RWPE2 (cell line): ENCODE measurements at regions not wholly inside any gene's neighbourhood (a gene's known extent, or its start where the extent isn't known, plus 50 kb on each side); places are given as distances from the start of the nearest gene placed in this dataset.
"Not testable (repeated sequence)": the region's sequence is repeated elsewhere in the genome, so short reads cannot be mapped to it uniquely, and the experiment has no call there.

Experiments used
- ATAC-seq: fragments of 200-7000 bp; cut with Tn5 transposase; 3 replicates; pipeline ENCODE4 v1.9.1; 2021; ENCODE audit warnings: low read depth
- DNase-seq: peaks from one replicate; pipeline ENCODE4 v3.0.0-alpha.2; 2020; ENCODE audit warnings: low spot score
- H3K27ac ChIP-seq: fragments of 450-650 bp; 2 replicates; pipeline ENCODE4 v1.5.1; 2017; ENCODE audit warnings: mild to moderate bottlenecking; ENCODE audit not compliant: poor library complexity, severe bottlenecking
- H3K27me3 ChIP-seq: fragments of 250-450 bp; sonication (Bioruptor Pico); 2 replicates; pipeline ENCODE4 v1.5.1; 2021; ENCODE audit warnings: mild to moderate bottlenecking, moderate library complexity; ENCODE audit not compliant: insufficient read depth, poor library complexity, severe bottlenecking
- H3K36me3 ChIP-seq: fragments of 250-450 bp; sonication (Bioruptor Pico); 2 replicates; pipeline ENCODE4 v1.5.1; 2020; ENCODE audit warnings: low read depth, mild to moderate bottlenecking, moderate library complexity
- H3K4me1 ChIP-seq: fragments of 250-450 bp; sonication (Bioruptor Pico); 2 replicates; pipeline ENCODE4 v1.5.1; 2021; ENCODE audit warnings: mild to moderate bottlenecking, moderate library complexity; ENCODE audit not compliant: insufficient read depth, poor library complexity, severe bottlenecking
- H3K4me3 ChIP-seq: fragments of 250-450 bp; sonication (Bioruptor Pico); 2 replicates; pipeline ENCODE4 v1.5.1; 2021; ENCODE audit warnings: mild to moderate bottlenecking, moderate library complexity; ENCODE audit not compliant: severe bottlenecking
- H3K9me3 ChIP-seq: fragments of 250-450 bp; sonication (Bioruptor Pico); 2 replicates; pipeline ENCODE4 v1.5.1; 2021; ENCODE audit warnings: mild to moderate bottlenecking, moderate library complexity; ENCODE audit not compliant: severe bottlenecking
- TF ChIP-seq, protein P1 (sequence below): fragments of 450-650 bp; IDR thresholded peaks from one replicate; pipeline ENCODE4 v1.5.1; 2017; ENCODE audit warnings: mild to moderate bottlenecking, moderate library complexity; ENCODE audit not compliant: poor library complexity, severe bottlenecking

GRCh38 chr10:130515670-130516069, 379.5 kb downstream of the GLRX3 start:
- Histone ChIP-seq H3K36me3 (no peaks in the 10 kb centered on the region), H3K4me3 (no peak overlapping the region), H3K4me1 (no peaks in the 10 kb centered on the region), H3K27me3 (no peaks in the 10 kb centered on the region), H3K27ac (no peak overlapping the region), H3K9me3 (no peaks in the 10 kb centered on the region)
- DNase-seq (no peak), ATAC-seq (no peak)
- TF ChIP-seq, protein P1, sequence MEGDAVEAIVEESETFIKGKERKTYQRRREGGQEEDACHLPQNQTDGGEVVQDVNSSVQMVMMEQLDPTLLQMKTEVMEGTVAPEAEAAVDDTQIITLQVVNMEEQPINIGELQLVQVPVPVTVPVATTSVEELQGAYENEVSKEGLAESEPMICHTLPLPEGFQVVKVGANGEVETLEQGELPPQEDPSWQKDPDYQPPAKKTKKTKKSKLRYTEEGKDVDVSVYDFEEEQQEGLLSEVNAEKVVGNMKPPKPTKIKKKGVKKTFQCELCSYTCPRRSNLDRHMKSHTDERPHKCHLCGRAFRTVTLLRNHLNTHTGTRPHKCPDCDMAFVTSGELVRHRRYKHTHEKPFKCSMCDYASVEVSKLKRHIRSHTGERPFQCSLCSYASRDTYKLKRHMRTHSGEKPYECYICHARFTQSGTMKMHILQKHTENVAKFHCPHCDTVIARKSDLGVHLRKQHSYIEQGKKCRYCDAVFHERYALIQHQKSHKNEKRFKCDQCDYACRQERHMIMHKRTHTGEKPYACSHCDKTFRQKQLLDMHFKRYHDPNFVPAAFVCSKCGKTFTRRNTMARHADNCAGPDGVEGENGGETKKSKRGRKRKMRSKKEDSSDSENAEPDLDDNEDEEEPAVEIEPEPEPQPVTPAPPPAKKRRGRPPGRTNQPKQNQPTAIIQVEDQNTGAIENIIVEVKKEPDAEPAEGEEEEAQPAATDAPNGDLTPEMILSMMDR, result no peak

- TF ChIP-seq, protein P1, result no peak
Observed at GRCh38 chr10:130516141-130516735, 380.0 kb downstream of the GLRX3 start.

GRCh38 chr10:130518921-130519320, 382.7 kb downstream of the GLRX3 start:
- not testable (repeated sequence) for H3K27me3 ChIP-seq, ATAC-seq, H3K4me3 ChIP-seq, DNase-seq, H3K27ac ChIP-seq, H3K36me3 ChIP-seq, H3K9me3 ChIP-seq, H3K4me1 ChIP-seq

More at GRCh38 chr10:130516141-130516735, 380.0 kb downstream of the GLRX3 start:
- Histone ChIP-seq H3K36me3 (no peaks in the 10 kb centered on the region), H3K27ac (no peak overlapping the region), H3K9me3 (no peaks in the 10 kb centered on the region), H3K27me3 (no peaks in the 10 kb centered on the region), H3K4me1 (no peaks in the 10 kb centered on the region), H3K4me3 (no peak overlapping the region)
- ATAC-seq, result no peak
- DNase-seq, result no peak

GRCh38 chr10:130519791-130520190, 383.6 kb downstream of the GLRX3 start:
- Histone ChIP-seq H3K4me1 (no peaks in the 10 kb centered on the region), H3K36me3 (no peaks in the 10 kb centered on the region), H3K4me3 (no peak overlapping the region), H3K27ac (no peak overlapping the region), H3K27me3 (no peaks in the 10 kb centered on the region), H3K9me3 (no peaks in the 10 kb centered on the region)
- TF ChIP-seq, protein P1, result no peak
- DNase-seq (no peak), ATAC-seq (no peak)

DNA sequence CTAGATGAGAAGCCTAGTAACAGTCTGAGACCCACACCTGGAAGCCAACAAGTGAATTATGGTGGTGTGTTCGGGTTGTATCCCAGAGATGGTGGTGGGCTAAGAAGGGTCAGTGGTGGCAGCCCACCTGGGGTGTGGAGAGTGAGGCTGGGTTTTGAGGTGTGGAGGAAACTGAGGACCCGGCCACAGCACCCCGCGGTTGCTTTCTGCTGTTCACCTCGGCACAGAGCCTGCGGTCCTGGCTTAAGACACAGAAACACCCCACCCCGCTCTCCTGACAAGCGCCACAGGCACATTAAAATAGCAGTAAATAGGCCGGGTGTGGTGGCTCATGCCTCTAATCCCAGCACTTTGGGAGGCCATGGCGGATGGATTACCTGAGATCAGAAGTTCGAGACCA, 395.1 kb downstream of the GLRX3 start:
- Histone ChIP-seq H3K36me3 (no peaks in the 10 kb centered on the region), H3K4me3 (no peak overlapping the region)
- DNase-seq, result no peak

More for the DNA sequence above, 395.1 kb downstream of the GLRX3 start:
- Histone ChIP-seq H3K4me1 (no peaks in the 10 kb centered on the region), H3K27me3 (peaks cover 6% of the 10 kb centered on the region), H3K9me3 (no peaks in the 10 kb centered on the region), H3K27ac (no peak overlapping the region)
- ATAC-seq, result no peak
- TF ChIP-seq, protein P1, result no peak
